Activated T-cell treated with anti-CD3 and anti-CD28 coated beads for 1 hour (primary cell): ENCODE measurements at regions not wholly inside any gene's neighbourhood (a gene's known extent, or its start where the extent isn't known, plus 50 kb on each side); places are given as distances from the start of the nearest gene placed in this dataset.

ENCODE experiments used
- DNase-seq: peaks from one replicate; pipeline ENCODE4 v3.0.0-alpha.2; 2020; ENCODE audit warnings: low read depth

GRCh38 chr13:76440568-76440967 lies 445.6 kb downstream of the KCTD12 start:
- no peak for DNase-seq

- DNase-seq = no peak
Observed at GRCh38 chr13:76439546-76439945, 446.7 kb downstream of the KCTD12 start.

- DNase-seq = no peak
Observed at GRCh38 chr13:76438050-76438449, 448.2 kb downstream of the KCTD12 start.

GRCh38 chr13:76425935-76426334 lies 460.3 kb downstream of the KCTD12 start:
- no peak for DNase-seq

GRCh38 chr13:76421011-76421410 lies 465.2 kb downstream of the KCTD12 start:
- DNase-seq = no peak

GRCh38 chr13:76418404-76418803 lies 467.8 kb downstream of the KCTD12 start:
- no peak for DNase-seq

- no peak for DNase-seq
Observed at GRCh38 chr13:76414320-76414719, 471.9 kb downstream of the KCTD12 start.

GRCh38 chr13:76406243-76406642 lies 480.0 kb downstream of the KCTD12 start:
- no peak for DNase-seq

GRCh38 chr13:76398425-76398824 lies 487.8 kb downstream of the KCTD12 start:
- DNase-seq = no peak

- DNase-seq = no peak
Observed at GRCh38 chr13:76397413-76397812, 488.8 kb downstream of the KCTD12 start.

GRCh38 chr13:76389321-76389720 lies 496.9 kb downstream of the KCTD12 start:
- no peak for DNase-seq

GRCh38 chr13:76387566-76387965 lies 498.6 kb downstream of the KCTD12 start:
- no peak for DNase-seq

GRCh38 chr13:76386321-76386720 lies 499.9 kb downstream of the KCTD12 start:
- DNase-seq = no peak

GRCh38 chr13:76385586-76385985 lies 500.6 kb downstream of the KCTD12 start:
- no peak for DNase-seq

- no peak for DNase-seq
Observed at GRCh38 chr13:76383676-76384461, 502.3 kb downstream of the KCTD12 start.

- no peak for DNase-seq
Observed at GRCh38 chr13:76380446-76381065, 505.6 kb downstream of the KCTD12 start.

- DNase-seq = no peak
Observed at GRCh38 chr13:76379341-76380105, 506.7 kb downstream of the KCTD12 start.

GRCh38 chr13:76378767-76379166 lies 507.4 kb downstream of the KCTD12 start:
- no peak for DNase-seq

GRCh38 chr13:76363682-76364289 lies 522.4 kb downstream of the KCTD12 start:
- no peak for DNase-seq

GRCh38 chr13:76361868-76362267 lies 524.3 kb downstream of the KCTD12 start:
- DNase-seq = no peak

GRCh38 chr13:76351541-76352229 lies 534.5 kb downstream of the KCTD12 start:
- no peak for DNase-seq

GRCh38 chr13:76350399-76350798 lies 535.8 kb downstream of the KCTD12 start:
- no peak for DNase-seq
